Astrocyte of the spinal cord (primary cell): ENCODE measurements at regions not wholly inside any gene's neighbourhood (a gene's known extent, or its start where the extent isn't known, plus 50 kb on each side); places are given as distances from the start of the nearest gene placed in this dataset.

Experiments
- DNase-seq: peaks from one replicate; pipeline ENCODE4 v3.0.0; 2011; ENCODE audit warnings: low read depth, low spot score
- H3K4me3 ChIP-seq: 2 replicates; pipeline ENCODE4 v1.5.1; 2011; ENCODE audit warnings: low read depth, mild to moderate bottlenecking, low read length, moderate library complexity
- in situ Hi-C: cut with HindIII; loops from 2 replicates; pipeline ENCODE4 v1.10.0; 2017; ENCODE audit warnings: low sequenced_read_pairs
- TF ChIP-seq, protein P1 (sequence below): IDR thresholded peaks from 2 replicates; pipeline ENCODE4 v1.5.1; 2012; ENCODE audit warnings: low read depth, mild to moderate bottlenecking, low read length, inconsistent platforms

DNA sequence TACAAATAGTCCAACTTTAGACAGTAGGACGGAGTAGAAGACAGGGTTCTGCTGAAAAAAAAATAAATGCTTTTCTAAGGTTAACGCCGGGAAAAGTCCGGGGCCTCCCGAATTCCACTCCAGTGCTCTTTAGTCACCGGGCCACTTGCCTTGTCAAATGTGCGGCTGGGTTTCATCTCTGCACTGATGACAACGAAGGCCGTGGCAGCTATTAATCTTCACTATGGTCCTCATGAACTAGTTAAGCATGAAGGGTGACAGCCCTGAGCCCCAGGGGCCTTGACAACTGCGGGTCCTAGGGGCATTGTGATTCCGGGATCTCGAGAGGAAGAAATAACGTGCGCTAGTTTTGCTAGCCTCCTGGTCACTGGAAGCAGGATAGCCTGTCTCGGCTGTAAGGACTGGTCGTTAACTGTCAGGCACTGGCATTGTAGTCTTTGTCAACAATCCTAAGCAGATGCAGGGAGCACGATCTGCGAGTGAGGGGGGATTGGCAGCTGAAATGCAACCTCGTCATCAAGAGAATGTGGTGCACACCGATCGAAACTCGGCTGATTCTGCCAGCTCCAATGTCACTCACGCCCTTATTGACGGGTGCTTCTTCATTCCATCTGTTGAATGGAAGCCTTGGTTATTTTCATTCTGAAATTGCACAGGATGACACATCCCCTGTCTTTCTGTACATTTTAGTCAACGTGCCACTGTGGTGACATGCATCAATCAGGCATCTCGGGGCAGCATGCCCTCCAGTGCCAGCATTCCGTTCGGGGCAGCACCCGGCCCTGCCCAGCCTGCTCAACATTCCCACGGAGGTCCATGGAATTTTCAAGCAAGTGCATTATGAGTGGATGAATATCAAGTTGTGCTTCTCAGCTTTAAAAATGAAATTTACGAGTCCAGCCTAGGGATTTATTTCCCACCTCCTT, 51.6 kb upstream of the MGMT start:
- no peak for DNase-seq
- TF ChIP-seq, protein P1, sequence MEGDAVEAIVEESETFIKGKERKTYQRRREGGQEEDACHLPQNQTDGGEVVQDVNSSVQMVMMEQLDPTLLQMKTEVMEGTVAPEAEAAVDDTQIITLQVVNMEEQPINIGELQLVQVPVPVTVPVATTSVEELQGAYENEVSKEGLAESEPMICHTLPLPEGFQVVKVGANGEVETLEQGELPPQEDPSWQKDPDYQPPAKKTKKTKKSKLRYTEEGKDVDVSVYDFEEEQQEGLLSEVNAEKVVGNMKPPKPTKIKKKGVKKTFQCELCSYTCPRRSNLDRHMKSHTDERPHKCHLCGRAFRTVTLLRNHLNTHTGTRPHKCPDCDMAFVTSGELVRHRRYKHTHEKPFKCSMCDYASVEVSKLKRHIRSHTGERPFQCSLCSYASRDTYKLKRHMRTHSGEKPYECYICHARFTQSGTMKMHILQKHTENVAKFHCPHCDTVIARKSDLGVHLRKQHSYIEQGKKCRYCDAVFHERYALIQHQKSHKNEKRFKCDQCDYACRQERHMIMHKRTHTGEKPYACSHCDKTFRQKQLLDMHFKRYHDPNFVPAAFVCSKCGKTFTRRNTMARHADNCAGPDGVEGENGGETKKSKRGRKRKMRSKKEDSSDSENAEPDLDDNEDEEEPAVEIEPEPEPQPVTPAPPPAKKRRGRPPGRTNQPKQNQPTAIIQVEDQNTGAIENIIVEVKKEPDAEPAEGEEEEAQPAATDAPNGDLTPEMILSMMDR, result no peak
- in situ Hi-C loops, result no loop called here
- no peak overlapping the region for H3K4me3 ChIP-seq

DNA sequence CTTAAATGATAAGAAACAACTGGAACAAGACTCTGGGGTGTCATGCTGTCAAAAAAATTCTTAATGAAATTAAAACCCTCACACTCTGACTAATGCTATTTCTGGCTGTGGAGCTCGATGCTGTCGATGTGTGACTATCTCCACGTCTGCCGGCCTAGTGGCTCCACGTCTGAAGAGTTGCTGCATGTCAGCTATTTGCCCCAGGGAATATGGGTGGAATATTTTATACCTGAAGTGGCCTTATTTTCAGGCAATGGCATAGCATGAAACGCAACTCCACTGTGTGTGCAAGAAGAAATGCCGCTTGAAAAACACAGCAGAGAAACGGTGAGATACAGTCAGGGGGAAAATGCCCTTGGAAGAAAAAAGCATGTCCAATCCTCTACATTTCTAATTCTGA, 50.9 kb upstream of the MGMT start:
- H3K4me3 ChIP-seq, result no peak overlapping the region
- DNase-seq, result no peak
- TF ChIP-seq, protein P1, result no peak
- in situ Hi-C loops, result no loop called here

DNA sequence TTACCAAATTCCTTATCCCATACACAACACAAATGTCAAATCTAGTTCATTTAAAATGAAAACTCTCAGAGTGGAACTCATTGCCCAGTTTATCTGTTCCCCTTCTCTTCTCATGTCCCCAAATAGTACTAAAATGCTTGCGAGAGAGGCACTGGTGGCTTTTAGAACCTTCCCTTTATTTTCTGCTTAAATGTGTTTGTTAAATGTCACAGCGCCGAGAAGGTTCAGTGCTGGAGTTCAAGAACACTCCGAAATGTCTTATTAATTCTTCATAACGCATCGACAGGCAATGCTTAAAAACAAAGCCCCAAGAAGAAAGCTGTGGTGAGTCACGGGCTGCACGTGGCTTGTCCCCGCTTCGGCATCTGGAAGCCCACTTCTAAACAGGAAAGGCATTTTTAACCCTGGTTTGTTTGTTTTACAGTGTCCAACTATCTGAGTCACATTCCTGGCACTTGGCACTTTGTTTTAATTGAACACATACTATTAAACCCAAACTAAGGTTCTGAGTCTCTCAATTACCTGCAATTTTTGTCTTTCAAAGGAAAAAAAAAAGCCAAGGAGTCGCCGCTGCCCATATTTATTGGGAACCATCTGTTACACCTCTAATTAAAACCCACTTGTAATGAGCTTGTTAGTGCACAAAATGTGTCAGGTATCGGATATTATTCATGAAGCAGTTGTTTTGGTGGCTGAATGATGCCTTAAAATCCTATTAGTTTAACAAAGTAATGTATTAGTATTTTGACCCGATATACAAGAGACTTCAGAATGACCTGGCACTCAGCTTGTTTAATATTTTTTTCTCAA, 49.9 kb upstream of the MGMT start:
- in situ Hi-C loops, result no loop called here
- TF ChIP-seq, protein P1, result no peak
- DNase-seq, result no peak
- no peak overlapping the region for H3K4me3 ChIP-seq
